HG03135 (cell line): ENCODE measurements at regions not wholly inside any gene's neighbourhood (a gene's known extent, or its start where the extent isn't known, plus 50 kb on each side); places are given as distances from the start of the nearest gene placed in this dataset.

Experiments
- ATAC-seq: cut with Tn5 transposase; IDR thresholded peaks from one replicate; pipeline ENCODE4 v1.9.1; 2021; ENCODE audit warnings: mild to moderate bottlenecking, moderate library complexity; ENCODE audit not compliant: unreplicated experiment

- no peak for ATAC-seq
Observed at GRCh38 chrX:45894864-45895645, 650.2 kb downstream of the ZNF674 start.

DNA sequence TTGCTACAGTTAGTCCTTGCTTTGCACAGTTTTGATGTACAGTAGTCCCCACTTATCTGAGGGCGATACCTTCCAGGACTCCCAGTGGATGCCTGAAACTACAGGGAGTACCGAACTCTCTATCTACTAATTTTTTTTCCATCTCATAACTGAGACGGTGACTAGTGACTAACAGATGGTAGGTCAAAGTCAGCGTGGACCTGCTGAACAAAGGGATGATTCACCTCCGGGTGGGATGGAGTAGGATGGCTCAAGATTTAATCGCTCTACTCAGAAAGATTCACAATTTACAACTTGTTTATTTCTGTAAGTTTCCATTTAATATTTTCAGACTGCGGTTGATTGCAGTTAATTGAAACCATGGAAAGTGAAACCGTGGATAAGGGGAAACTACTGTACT lies 655.8 kb downstream of the ZNF674 start:
- no peak for ATAC-seq

- ATAC-seq = no peak
Observed at GRCh38 chrX:45888518-45888917, 656.7 kb downstream of the ZNF674 start.

- no peak for ATAC-seq
Observed at GRCh38 chrX:45885931-45886330, 659.3 kb downstream of the ZNF674 start.

DNA sequence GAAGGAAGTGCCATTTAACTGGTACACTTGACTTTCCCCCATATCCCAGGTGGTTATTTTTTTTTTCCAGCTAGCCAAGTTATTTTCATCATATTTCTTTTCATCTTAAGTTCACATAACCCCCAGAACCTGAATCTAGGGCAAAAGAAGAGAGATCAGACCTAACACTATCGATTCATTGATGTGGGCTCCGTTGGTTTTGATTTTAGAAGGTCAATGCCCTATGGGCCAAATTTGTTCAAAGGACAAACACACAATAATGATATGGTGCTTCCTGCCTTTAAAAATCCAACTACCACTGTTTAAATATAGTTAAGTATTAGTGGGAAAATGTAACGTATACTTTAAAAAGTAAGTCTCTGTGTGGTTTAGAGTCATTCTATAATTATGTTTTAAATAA lies 665.7 kb downstream of the ZNF674 start:
- ATAC-seq = no peak

DNA sequence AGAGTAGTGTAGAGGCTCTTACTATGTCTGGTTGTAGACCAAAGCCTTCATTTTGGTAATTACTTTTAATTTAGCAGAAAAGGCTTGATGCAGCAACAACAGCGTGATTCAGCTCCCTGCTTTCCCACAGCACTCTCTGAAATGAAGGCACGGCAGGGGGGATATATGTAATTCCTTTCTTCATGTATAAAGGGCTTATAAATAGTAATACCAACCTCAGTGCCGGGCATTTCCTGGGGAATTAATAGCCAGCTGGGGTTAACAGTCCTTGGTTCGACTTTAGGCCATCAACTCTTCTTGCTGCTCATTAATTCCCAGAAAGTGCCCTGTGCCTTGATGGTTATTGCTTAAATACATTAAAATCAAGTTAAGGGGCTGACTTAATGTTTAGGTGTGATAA lies 669.0 kb downstream of the ZNF674 start:
- no peak for ATAC-seq

DNA sequence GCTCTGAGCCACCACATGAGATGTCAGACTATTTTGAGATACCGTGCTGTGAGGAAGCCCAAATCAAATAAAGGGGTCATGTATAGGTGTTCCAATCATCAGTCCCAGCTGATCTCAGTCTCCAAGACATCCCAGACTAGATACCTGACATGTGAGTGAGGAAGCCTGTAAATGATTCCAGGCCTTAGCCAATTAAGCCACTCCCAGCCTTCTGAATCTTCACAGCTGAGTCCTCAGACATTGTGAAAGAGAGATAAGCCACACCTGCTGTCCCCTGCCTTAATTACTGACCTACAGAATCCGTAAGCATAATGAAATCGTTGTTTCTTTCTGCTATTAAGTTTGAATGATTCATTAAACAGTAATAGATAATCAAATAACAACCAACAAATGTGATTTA lies 671.4 kb downstream of the ZNF674 start:
- ATAC-seq = no peak

DNA sequence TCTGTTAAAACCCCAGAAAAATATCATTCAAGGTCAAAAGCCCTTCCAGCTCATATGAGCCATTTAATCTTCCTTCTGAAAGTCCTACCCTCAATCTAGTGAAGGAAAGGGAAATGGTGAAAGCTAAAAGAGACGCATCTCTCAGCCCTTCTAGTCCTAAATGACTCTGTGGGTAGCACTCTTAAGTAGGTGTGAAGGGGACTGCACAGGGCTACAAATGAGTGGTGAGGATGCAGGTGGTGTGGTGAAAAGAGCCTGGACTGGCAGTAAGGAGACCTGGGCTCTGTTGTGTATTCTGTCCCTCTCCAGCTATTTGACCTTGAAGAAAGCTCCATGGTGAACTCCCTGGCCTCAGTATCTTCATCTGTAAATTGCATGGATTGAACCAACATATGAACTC lies 671.8 kb upstream of the DIPK2B start:
- no peak for ATAC-seq

- no peak for ATAC-seq
Observed at GRCh38 chrX:45868425-45868824, 667.7 kb upstream of the DIPK2B start.

GRCh38 chrX:45862801-45863200 lies 662.1 kb upstream of the DIPK2B start:
- no peak for ATAC-seq

DNA sequence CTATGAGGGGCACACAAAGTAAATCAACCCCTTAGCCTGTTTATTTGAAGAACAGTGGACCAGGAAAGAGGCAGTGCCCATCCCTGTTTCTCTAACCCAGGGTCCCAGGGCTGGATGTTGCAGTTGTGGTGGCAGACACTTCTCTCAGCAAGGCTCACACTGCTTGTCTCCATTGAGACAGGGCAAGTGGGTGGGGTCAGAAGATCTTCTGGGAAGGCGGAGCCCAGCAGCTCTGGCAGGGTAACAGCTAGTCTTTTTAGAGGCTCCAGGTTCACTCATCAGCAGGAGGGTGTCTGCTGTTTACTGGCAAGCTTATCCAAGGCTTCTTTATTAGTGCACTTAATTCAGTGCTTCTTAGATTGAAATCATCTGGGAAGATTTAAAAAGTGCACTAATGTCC lies 659.8 kb upstream of the DIPK2B start:
- no peak for ATAC-seq

DNA sequence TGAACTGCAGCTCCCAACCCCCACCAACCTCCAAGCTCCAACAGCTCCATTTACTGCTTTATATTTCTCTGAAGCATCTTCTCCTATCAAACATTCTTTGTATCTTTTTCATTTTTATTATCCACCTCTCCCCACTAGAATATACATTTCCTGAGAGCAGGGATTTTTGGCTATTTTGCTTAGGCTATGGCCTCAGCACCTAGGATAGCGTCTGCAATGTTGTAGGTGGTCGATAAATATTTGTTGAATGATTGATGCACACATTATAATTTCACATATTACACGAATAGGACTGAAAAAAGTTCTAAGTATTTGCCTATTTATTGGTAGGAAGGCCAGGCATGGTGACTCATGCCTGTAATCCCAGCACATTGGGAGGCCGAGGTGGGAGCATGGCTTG lies 658.7 kb upstream of the DIPK2B start:
- ATAC-seq = no peak

GRCh38 chrX:45852884-45853283 lies 652.2 kb upstream of the DIPK2B start:
- ATAC-seq = no peak

DNA sequence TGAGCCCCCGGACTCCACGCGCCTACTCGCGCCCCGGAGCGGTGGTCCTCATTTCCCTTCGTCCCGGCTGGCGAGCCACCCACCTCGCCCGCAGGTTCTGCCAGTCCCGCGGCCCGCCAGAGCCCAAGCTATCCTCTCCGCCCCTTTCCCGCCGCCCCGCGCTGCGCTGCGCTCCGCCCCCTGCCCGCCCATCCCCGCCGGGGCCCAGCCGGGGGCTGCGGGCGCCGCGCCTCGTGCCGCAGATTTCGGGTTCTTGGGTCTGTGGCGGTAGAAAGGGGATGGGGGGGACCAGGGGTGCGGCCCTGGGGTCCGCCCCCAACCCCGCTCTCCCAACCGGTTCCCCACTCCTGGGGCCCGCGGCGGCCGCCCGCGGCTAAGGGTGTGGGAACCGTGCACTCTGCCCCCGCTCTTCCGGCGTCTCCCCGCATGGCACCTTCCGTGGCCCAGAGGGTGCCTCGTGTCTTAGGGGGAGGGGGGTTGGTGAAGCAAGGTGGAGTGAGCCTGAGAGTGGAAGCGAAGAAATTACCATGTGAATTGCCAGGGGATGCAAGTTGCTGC lies 650.8 kb upstream of the DIPK2B start:
- no peak for ATAC-seq

DNA sequence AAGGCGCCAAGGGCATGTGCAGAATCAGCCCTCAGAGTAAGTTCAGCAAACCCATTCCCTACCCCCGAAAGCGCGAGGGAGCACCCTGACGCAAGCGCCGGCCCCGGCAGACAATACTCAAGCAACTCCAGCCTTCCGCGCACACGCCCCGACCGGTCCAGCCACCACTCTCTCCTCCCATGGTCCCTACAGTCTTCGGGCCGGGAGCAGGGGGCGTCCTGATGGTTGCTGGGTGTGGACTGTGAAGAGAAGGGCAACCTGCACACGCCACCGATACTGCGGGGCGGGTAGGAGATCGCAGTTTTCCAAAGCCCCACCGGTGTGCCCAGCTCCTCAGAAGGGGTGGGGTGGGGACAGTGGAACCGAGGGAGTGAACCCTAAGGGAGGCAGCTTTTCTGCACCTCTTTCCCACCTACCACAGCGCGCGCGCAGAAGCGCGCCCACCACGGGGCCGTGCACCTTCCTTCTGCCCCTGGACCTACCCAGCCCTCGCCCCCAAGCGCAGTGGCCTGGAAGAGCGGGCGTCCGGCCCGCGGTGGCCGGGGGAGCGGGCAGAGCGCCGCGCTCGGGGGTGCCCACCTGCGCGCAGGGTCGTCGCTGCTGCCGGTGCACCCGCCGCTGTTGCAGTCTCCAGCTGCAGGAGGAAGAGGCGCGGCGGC lies 650.2 kb upstream of the DIPK2B start:
- ATAC-seq = no peak

DNA sequence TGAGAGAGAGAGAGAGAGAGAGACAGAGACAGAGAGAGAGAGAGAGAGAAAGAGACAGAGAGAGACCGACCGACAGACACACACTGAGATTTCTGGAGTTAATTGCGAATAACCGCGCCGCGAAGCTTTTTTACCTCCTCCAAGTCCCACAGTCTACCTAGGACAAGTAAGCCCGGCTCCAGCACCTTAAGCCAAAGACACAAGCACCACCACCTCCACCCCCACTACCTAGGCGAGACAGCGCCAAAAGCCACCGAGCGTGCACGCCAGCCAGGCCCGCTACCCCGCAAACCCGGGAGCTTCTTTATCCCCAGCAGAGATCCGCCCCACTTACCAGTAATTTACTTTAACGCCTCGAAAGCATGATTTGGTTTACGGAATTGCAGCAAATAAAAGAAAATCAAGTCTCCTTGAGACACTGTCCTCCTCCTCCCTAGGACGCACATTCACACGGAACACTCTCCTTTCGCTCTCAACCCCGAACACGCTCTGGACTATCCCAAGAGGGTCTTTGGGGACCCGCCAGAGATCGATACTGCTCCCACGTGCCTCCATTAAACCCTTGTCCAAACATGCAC lies 649.6 kb upstream of the DIPK2B start:
- no peak for ATAC-seq

- ATAC-seq = no peak
Observed at GRCh38 chrX:45849261-45849862, 648.7 kb upstream of the DIPK2B start.

GRCh38 chrX:45847961-45848360 lies 647.3 kb upstream of the DIPK2B start:
- no peak for ATAC-seq

- no peak for ATAC-seq
Observed at GRCh38 chrX:45846328-45846727, 645.7 kb upstream of the DIPK2B start.

GRCh38 chrX:45845142-45845541 lies 644.5 kb upstream of the DIPK2B start:
- ATAC-seq = no peak

DNA sequence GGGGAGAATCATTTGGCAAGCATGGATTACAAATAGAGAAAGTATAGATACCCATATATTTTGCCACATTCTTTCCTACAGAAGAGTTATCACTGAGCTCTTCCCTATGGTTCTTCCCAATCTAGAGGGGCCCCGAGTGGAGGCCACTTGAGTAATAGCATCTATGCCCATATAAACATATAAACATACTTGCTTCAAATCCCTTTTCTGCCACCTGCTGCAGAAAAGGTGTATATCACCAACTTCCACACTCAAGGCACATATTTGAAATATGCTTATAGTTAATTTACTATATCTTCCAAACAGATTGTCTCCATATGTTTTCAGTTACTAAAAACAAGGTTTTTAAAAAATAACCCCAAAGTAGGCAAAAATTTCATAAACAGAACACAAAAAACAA lies 642.8 kb upstream of the DIPK2B start:
- no peak for ATAC-seq

DNA sequence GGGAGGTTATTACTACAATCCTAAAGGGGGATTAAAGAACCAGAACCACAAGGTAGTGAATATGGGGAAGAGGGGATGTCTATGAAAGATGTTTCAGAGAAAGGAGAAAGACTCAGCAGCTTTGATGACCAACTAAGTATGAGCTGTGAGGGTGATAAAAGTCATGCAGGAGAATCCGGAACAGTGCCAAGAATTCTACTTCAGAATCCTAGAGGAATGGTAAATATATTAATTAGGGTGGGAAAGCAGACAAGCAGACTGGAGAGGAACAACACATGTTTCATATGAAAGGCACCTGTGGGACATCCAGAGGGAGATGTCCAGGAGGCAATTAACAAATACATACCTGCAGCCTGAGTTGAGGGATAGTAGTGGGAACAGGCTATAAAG lies 642.2 kb upstream of the DIPK2B start:
- no peak for ATAC-seq
